MM.1S (cell line): ENCODE measurements at regions not wholly inside any gene's neighbourhood (a gene's known extent, or its start where the extent isn't known, plus 50 kb on each side); places are given as distances from the start of the nearest gene placed in this dataset.

Experiments
- EZH2 ChIP-seq: fragments of 300-600 bp; sonication (generic); optimal IDR thresholded peaks from 2 replicates; pipeline ENCODE3; 2017; ENCODE audit warnings: low read depth, mild to moderate bottlenecking, antibody characterized with exemption, low read length, mixed read lengths
- TF ChIP-seq, protein P1 (sequence below): fragments of 300-600 bp; sonication (generic); IDR thresholded peaks from 2 replicates; pipeline ENCODE4 v1.5.1; 2016; ENCODE audit warnings: antibody characterized with exemption, low read length, mixed read lengths

DNA sequence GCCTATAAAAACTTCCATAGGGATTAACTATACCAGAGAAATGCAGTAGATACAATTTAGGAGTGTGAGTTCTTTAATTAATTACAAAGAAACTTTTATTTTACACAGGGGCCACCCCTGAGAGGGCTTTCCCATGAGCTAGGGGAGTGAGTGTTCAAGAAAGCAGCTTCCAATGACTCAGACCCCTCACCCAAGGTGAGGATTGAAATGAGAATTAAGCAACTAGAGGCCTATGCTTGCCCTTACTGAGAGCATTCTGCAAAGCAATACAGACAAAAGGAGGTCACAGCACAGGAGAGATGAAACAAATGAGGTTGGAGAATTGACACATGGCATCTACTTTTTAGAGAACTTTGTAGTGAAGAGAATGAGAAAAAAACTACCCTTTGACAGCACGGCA lies 301.8 kb downstream of the WDR11 start:
- TF ChIP-seq, protein P1, sequence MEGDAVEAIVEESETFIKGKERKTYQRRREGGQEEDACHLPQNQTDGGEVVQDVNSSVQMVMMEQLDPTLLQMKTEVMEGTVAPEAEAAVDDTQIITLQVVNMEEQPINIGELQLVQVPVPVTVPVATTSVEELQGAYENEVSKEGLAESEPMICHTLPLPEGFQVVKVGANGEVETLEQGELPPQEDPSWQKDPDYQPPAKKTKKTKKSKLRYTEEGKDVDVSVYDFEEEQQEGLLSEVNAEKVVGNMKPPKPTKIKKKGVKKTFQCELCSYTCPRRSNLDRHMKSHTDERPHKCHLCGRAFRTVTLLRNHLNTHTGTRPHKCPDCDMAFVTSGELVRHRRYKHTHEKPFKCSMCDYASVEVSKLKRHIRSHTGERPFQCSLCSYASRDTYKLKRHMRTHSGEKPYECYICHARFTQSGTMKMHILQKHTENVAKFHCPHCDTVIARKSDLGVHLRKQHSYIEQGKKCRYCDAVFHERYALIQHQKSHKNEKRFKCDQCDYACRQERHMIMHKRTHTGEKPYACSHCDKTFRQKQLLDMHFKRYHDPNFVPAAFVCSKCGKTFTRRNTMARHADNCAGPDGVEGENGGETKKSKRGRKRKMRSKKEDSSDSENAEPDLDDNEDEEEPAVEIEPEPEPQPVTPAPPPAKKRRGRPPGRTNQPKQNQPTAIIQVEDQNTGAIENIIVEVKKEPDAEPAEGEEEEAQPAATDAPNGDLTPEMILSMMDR, result no peak
- TF ChIP-seq EZH2, result no peak
